OCI-LY3 (cell line): ENCODE measurements at regions not wholly inside any gene's neighbourhood (a gene's known extent, or its start where the extent isn't known, plus 50 kb on each side); places are given as distances from the start of the nearest gene placed in this dataset.

Source experiments
- H2AFZ ChIP-seq: fragments of 200-600, 300-600 bp; shearing (Covaris generic); 2 replicates; pipeline ENCODE4 v1.6.0; 2014; ENCODE audit warnings: antibody characterized with exemption, low read depth, low read length
- H3K27ac ChIP-seq: fragments of 200-600, 300-600 bp; sonication (generic); 2 replicates; pipeline ENCODE4 v1.5.1; 2014; ENCODE audit warnings: mild to moderate bottlenecking, low read length, moderate library complexity, mixed read lengths
- H3K27me3 ChIP-seq: fragments of 200-600, 300-600 bp; sonication (generic); 2 replicates; pipeline ENCODE4 v1.6.1; 2014; ENCODE audit warnings: low read depth, low read length, mixed read lengths
- H3K36me3 ChIP-seq: fragments of 200-600, 300-600 bp; sonication (generic); replicated peaks from 2 replicates; pipeline ENCODE3; 2014; ENCODE audit warnings: low read depth, low read length, mixed read lengths
- H3K4me1 ChIP-seq: fragments of 300-600, 200-600 bp; sonication (generic); 2 replicates; pipeline ENCODE4 v1.6.1; 2014; ENCODE audit warnings: low read length, mixed read lengths
- H3K4me2 ChIP-seq: fragments of 200-600, 300-600 bp; sonication (generic); 2 replicates; pipeline ENCODE4 v1.6.1; 2014; ENCODE audit warnings: low read length, mixed read lengths
- H3K4me3 ChIP-seq: fragments of 300-600, 200-600 bp; sonication (generic); 2 replicates; pipeline ENCODE4 v1.5.1; 2014; ENCODE audit warnings: antibody characterized with exemption, mild to moderate bottlenecking, low read length, moderate library complexity
- H3K79me2 ChIP-seq: fragments of 300-600, 200-600 bp; shearing (Covaris generic); 2 replicates; pipeline ENCODE4 v1.6.1; 2014; ENCODE audit warnings: mild to moderate bottlenecking, low read length, mixed read lengths
- H3K9ac ChIP-seq: fragments of 300-600, 200-600 bp; shearing (Covaris generic); 2 replicates; pipeline ENCODE4 v1.6.0; 2014; ENCODE audit warnings: mild to moderate bottlenecking, low read length, moderate library complexity
- H3K9me3 ChIP-seq: fragments of 200-600, 300-600 bp; shearing (Covaris generic); 2 replicates; pipeline ENCODE4 v1.6.1; 2014; ENCODE audit warnings: low read length, mixed read lengths; ENCODE audit not compliant: insufficient read depth
- H4K20me1 ChIP-seq: fragments of 200-600, 300-600 bp; sonication (generic); 2 replicates; pipeline ENCODE4 v1.6.1; 2016; ENCODE audit warnings: low read length, mixed read lengths; ENCODE audit not compliant: insufficient read depth
- CTCF ChIP-seq: fragments of 200-600, 300-600 bp; sonication (generic); IDR thresholded peaks from 2 replicates; pipeline ENCODE4 v1.5.1; 2014; ENCODE audit warnings: antibody characterized with exemption, low read length, low read depth
- EZH2phosphoT487 ChIP-seq: fragments of 200-600 bp; shearing (Covaris generic); IDR thresholded peaks from 2 replicates; pipeline ENCODE4 v1.6.1; 2018; ENCODE audit warnings: antibody characterized with exemption, mixed run types, low read depth

- no peak overlapping the region for H2AFZ ChIP-seq
These were observed 437.1 kb downstream of the HTR7 start for GRCh38 chr10:90420637-90421318.

GRCh38 chr10:90421874-90422273 lies 436.0 kb downstream of the HTR7 start:
- H3K9ac ChIP-seq: no peak overlapping the region
- no peaks in the 10 kb centered on the region for H3K79me2 ChIP-seq
- H3K27me3 ChIP-seq: no peaks in the 10 kb centered on the region
- no peak overlapping the region for H3K4me2 ChIP-seq
- H3K9me3 ChIP-seq: no peaks in the 10 kb centered on the region
- H3K4me1 ChIP-seq: no peaks in the 10 kb centered on the region
- no peaks in the 10 kb centered on the region for H3K36me3 ChIP-seq
- no peak overlapping the region for H3K27ac ChIP-seq
- TF ChIP-seq EZH2phosphoT487 (no peak), CTCF (no peak)
- H2AFZ ChIP-seq: no peak overlapping the region
- H3K4me3 ChIP-seq: no peak overlapping the region
- H4K20me1 ChIP-seq: no peaks in the 10 kb centered on the region

More at GRCh38 chr10:90420637-90421318, 437.1 kb downstream of the HTR7 start:
- Histone ChIP-seq H3K4me2 (no peak overlapping the region), H4K20me1 (no peaks in the 10 kb centered on the region), H3K36me3 (no peaks in the 10 kb centered on the region), H3K9ac (no peak overlapping the region), H3K79me2 (no peaks in the 10 kb centered on the region), H3K27ac (no peak overlapping the region), H3K9me3 (no peaks in the 10 kb centered on the region), H3K27me3 (no peaks in the 10 kb centered on the region), H3K4me3 (no peak overlapping the region), H3K4me1 (no peaks in the 10 kb centered on the region)
- TF ChIP-seq EZH2phosphoT487 (no peak), CTCF (no peak)

- Histone ChIP-seq H3K9me3 (no peaks in the 10 kb centered on the region), H4K20me1 (no peaks in the 10 kb centered on the region), H3K36me3 (no peaks in the 10 kb centered on the region), H3K4me2 (no peak overlapping the region), H2AFZ (no peak overlapping the region), H3K4me1 (no peaks in the 10 kb centered on the region), H3K79me2 (no peaks in the 10 kb centered on the region), H3K9ac (no peak overlapping the region), H3K27ac (no peak overlapping the region), H3K27me3 (no peaks in the 10 kb centered on the region), H3K4me3 (no peak overlapping the region)
- TF ChIP-seq CTCF (no peak), EZH2phosphoT487 (no peak)
These were observed 433.1 kb downstream of the HTR7 start for GRCh38 chr10:90424730-90425129.

GRCh38 chr10:90430186-90430585 lies 427.7 kb downstream of the HTR7 start:
- Histone ChIP-seq H3K79me2 (no peaks in the 10 kb centered on the region), H2AFZ (no peak overlapping the region), H4K20me1 (no peaks in the 10 kb centered on the region), H3K27me3 (no peaks in the 10 kb centered on the region), H3K27ac (no peak overlapping the region), H3K4me2 (no peak overlapping the region), H3K36me3 (no peaks in the 10 kb centered on the region), H3K4me1 (no peaks in the 10 kb centered on the region), H3K4me3 (no peak overlapping the region), H3K9ac (no peak overlapping the region), H3K9me3 (no peaks in the 10 kb centered on the region)
- TF ChIP-seq EZH2phosphoT487 (no peak), CTCF (no peak)
